Immature natural killer cell (primary cell): ENCODE measurements at regions not wholly inside any gene's neighbourhood (a gene's known extent, or its start where the extent isn't known, plus 50 kb on each side); places are given as distances from the start of the nearest gene placed in this dataset.
A peak's percentile ranks its signal among the peaks of the same experiment; 100 is the strongest.

Source experiments
- DNase-seq, 3 donors: peaks; one replicate each; pipeline ENCODE4 v3.0.0; 2022; ENCODE audit warnings: mixed read lengths in 1 of 3
- H3K27ac Mint-ChIP-seq, 6 donors: one replicate each; pipeline ENCODE4 v1.8.0; 2020; ENCODE audit warnings: mixed read lengths in 6 of 6, mild to moderate bottlenecking in 5 of 6, inconsistent platforms in 4 of 6, moderate library complexity in 3 of 6
- H3K27me3 Mint-ChIP-seq, 3 donors: one replicate each; pipeline ENCODE4 v1.8.0; 2020 to 2021; ENCODE audit warnings: low read depth in 3 of 3, mild to moderate bottlenecking in 3 of 3, mixed read lengths in 3 of 3, moderate library complexity in 3 of 3, inconsistent platforms in 1 of 3
- H3K36me3 Mint-ChIP-seq, 3 donors: one replicate each; pipeline ENCODE4 v1.8.0; 2020; ENCODE audit warnings: mixed read lengths in 3 of 3, inconsistent platforms in 2 of 3, mild to moderate bottlenecking in 2 of 3
- H3K4me1 Mint-ChIP-seq, 2 donors: one replicate each; pipeline ENCODE4 v1.8.0; 2020; ENCODE audit warnings: inconsistent platforms in 2 of 2, mild to moderate bottlenecking in 2 of 2, mixed read lengths in 2 of 2, moderate library complexity in 1 of 2
- H3K4me3 Mint-ChIP-seq, 5 donors: one replicate each; pipeline ENCODE4 v1.8.0; 2020; ENCODE audit warnings: mild to moderate bottlenecking in 5 of 5, mixed read lengths in 5 of 5, inconsistent platforms in 3 of 5, moderate library complexity in 3 of 5
- H3K9me3 Mint-ChIP-seq, 6 donors: one replicate each; pipeline ENCODE4 v1.8.0; 2020; ENCODE audit warnings: mild to moderate bottlenecking in 6 of 6, mixed read lengths in 6 of 6, inconsistent platforms in 4 of 6, moderate library complexity in 3 of 6

- DNase-seq: no peak
- no peaks in the 10 kb centered on the region for H3K9me3 Mint-ChIP-seq
- H3K36me3 Mint-ChIP-seq: no peaks in the 10 kb centered on the region
- H3K27me3 Mint-ChIP-seq: peaks cover 0 to 2% (median 0%) of the 10 kb centered on the region in 3 donors
- H3K27ac Mint-ChIP-seq: peak overlapping the region in 3 of 6 donors; percentile 23 to 27 (median 24)
- no peaks in the 10 kb centered on the region for H3K4me1 Mint-ChIP-seq
- H3K4me3 Mint-ChIP-seq: no peak overlapping the region
Measured at GRCh38 chr11:128389461-128389976, 197.8 kb downstream of the ETS1 start.

GRCh38 chr11:128388206-128388815 lies 199.0 kb downstream of the ETS1 start:
- Mint-ChIP-seq H3K9me3 (no peaks in the 10 kb centered on the region), H3K4me3 (no peak overlapping the region), H3K4me1 (no peaks in the 10 kb centered on the region), H3K27me3 (peaks cover 0 to 2% (median 0%) of the 10 kb centered on the region in 3 donors), H3K27ac (no peak overlapping the region), H3K36me3 (no peaks in the 10 kb centered on the region)
- DNase-seq: no peak

GRCh38 chr11:128379587-128380580 lies 207.5 kb downstream of the ETS1 start:
- peaks cover 5 to 25% of the 10 kb centered on the region in 2 donors for H3K4me1 Mint-ChIP-seq
- H3K27ac Mint-ChIP-seq: peak overlapping the region in 3 of 6 donors; percentile 8 to 57 (median 51)
- H3K36me3 Mint-ChIP-seq: peaks cover 0 to 4% (median 3%) of the 10 kb centered on the region in 3 donors
- no peak for DNase-seq
- H3K4me3 Mint-ChIP-seq: no peak overlapping the region
- H3K9me3 Mint-ChIP-seq: peaks cover 0 to 10% (median under 1%) of the 10 kb centered on the region in 6 donors
- peaks cover 0 to 3% (median 0%) of the 10 kb centered on the region in 3 donors for H3K27me3 Mint-ChIP-seq

GRCh38 chr11:128375961-128376360 lies 211.4 kb downstream of the ETS1 start:
- Mint-ChIP-seq H3K27me3 (peaks cover 0 to 4% (median 3%) of the 10 kb centered on the region in 3 donors), H3K27ac (peak overlapping the region in 1 of 6 donors; percentile 42), H3K4me3 (no peak overlapping the region), H3K4me1 (peaks cover 5 to 25% of the 10 kb centered on the region in 2 donors), H3K36me3 (peaks cover 0 to 4% (median 0%) of the 10 kb centered on the region in 3 donors), H3K9me3 (peaks cover 0 to 2% (median 0%) of the 10 kb centered on the region in 6 donors)
- no peak for DNase-seq

GRCh38 chr11:128374026-128374425 lies 213.3 kb downstream of the ETS1 start:
- Mint-ChIP-seq H3K27ac (no peak overlapping the region), H3K27me3 (peaks cover 0 to 8% (median 3%) of the 10 kb centered on the region in 3 donors), H3K4me3 (no peak overlapping the region), H3K36me3 (peaks cover 0 to 4% (median 0%) of the 10 kb centered on the region in 3 donors), H3K4me1 (peaks cover 0 to 13% of the 10 kb centered on the region in 2 donors), H3K9me3 (no peaks in the 10 kb centered on the region)
- no peak for DNase-seq

GRCh38 chr11:128372977-128373376 lies 214.4 kb downstream of the ETS1 start:
- H3K27ac Mint-ChIP-seq: no peak overlapping the region
- peaks cover 0 to 8% of the 10 kb centered on the region in 2 donors for H3K4me1 Mint-ChIP-seq
- no peak for DNase-seq
- H3K9me3 Mint-ChIP-seq: no peaks in the 10 kb centered on the region
- H3K36me3 Mint-ChIP-seq: peaks cover 0 to 4% (median 0%) of the 10 kb centered on the region in 3 donors
- H3K27me3 Mint-ChIP-seq: peaks cover 0 to 8% (median 3%) of the 10 kb centered on the region in 3 donors
- no peak overlapping the region for H3K4me3 Mint-ChIP-seq

GRCh38 chr11:128367573-128367972 lies 219.8 kb downstream of the ETS1 start:
- Mint-ChIP-seq H3K27me3 (peaks cover 0 to 4% (median 4%) of the 10 kb centered on the region in 3 donors), H3K27ac (peak overlapping the region in 2 of 6 donors; percentile 58 to 71), H3K9me3 (peaks cover 0 to under 1% (median 0%) of the 10 kb centered on the region in 6 donors), H3K4me3 (peak overlapping the region in 1 of 5 donors; percentile 68), H3K36me3 (no peaks in the 10 kb centered on the region), H3K4me1 (no peaks in the 10 kb centered on the region)
- DNase-seq: peak in 1 of 3 donors; percentile 44

GRCh38 chr11:128365044-128365443 lies 222.3 kb downstream of the ETS1 start:
- Mint-ChIP-seq H3K4me1 (peaks cover 5 to 8% of the 10 kb centered on the region in 2 donors), H3K9me3 (peaks cover 0 to 1% (median 0%) of the 10 kb centered on the region in 6 donors), H3K27me3 (peaks cover 0 to 4% (median 4%) of the 10 kb centered on the region in 3 donors), H3K36me3 (no peaks in the 10 kb centered on the region), H3K4me3 (no peak overlapping the region), H3K27ac (no peak overlapping the region)
- peak in 2 of 3 donors; percentile 18 to 22 for DNase-seq

GRCh38 chr11:128361451-128362020 lies 225.8 kb downstream of the ETS1 start:
- peaks cover 5 to 8% of the 10 kb centered on the region in 2 donors for H3K4me1 Mint-ChIP-seq
- H3K36me3 Mint-ChIP-seq: no peaks in the 10 kb centered on the region
- DNase-seq: no peak
- H3K9me3 Mint-ChIP-seq: peaks cover 0 to 1% (median 0%) of the 10 kb centered on the region in 6 donors
- peaks cover 0 to 4% (median 3%) of the 10 kb centered on the region in 3 donors for H3K27me3 Mint-ChIP-seq
- H3K27ac Mint-ChIP-seq: peak overlapping the region in 2 of 6 donors; percentile 30 to 42
- no peak overlapping the region for H3K4me3 Mint-ChIP-seq

GRCh38 chr11:128359515-128359914 lies 227.8 kb downstream of the ETS1 start:
- Mint-ChIP-seq H3K4me1 (peaks cover 5 to 8% of the 10 kb centered on the region in 2 donors), H3K9me3 (peaks cover 0 to 1% (median 0%) of the 10 kb centered on the region in 6 donors), H3K27me3 (peaks cover 0 to 3% (median 0%) of the 10 kb centered on the region in 3 donors), H3K27ac (no peak overlapping the region), H3K4me3 (no peak overlapping the region), H3K36me3 (no peaks in the 10 kb centered on the region)
- no peak for DNase-seq

GRCh38 chr11:128357073-128357472 lies 230.3 kb downstream of the ETS1 start:
- peak overlapping the region in 1 of 6 donors; percentile 30 for H3K27ac Mint-ChIP-seq

GRCh38 chr11:128355558-128355957 lies 231.8 kb downstream of the ETS1 start:
- Mint-ChIP-seq H3K4me3 (no peak overlapping the region), H3K4me1 (peaks cover 6 to 9% of the 10 kb centered on the region in 2 donors), H3K27ac (no peak overlapping the region), H3K27me3 (peaks cover 2 to 5% (median 4%) of the 10 kb centered on the region in 3 donors), H3K9me3 (peaks cover 0 to 1% (median 0%) of the 10 kb centered on the region in 6 donors), H3K36me3 (no peaks in the 10 kb centered on the region)
- no peak for DNase-seq

More at GRCh38 chr11:128357073-128357472, 230.3 kb downstream of the ETS1 start:
- no peak overlapping the region for H3K4me3 Mint-ChIP-seq
- H3K36me3 Mint-ChIP-seq: no peaks in the 10 kb centered on the region
- peaks cover 0 to 1% (median 0%) of the 10 kb centered on the region in 6 donors for H3K9me3 Mint-ChIP-seq
- DNase-seq: no peak
- peaks cover 2 to 4% (median 3%) of the 10 kb centered on the region in 3 donors for H3K27me3 Mint-ChIP-seq
- H3K4me1 Mint-ChIP-seq: peaks cover 10 to 12% of the 10 kb centered on the region in 2 donors

- H3K27ac Mint-ChIP-seq: no peak overlapping the region
- H3K27me3 Mint-ChIP-seq: peaks cover 2 to 6% (median 4%) of the 10 kb centered on the region in 3 donors
- H3K4me3 Mint-ChIP-seq: no peak overlapping the region
- H3K4me1 Mint-ChIP-seq: peaks cover 15 to 20% of the 10 kb centered on the region in 2 donors
- H3K9me3 Mint-ChIP-seq: peaks cover 0 to 1% (median 0%) of the 10 kb centered on the region in 6 donors
- no peaks in the 10 kb centered on the region for H3K36me3 Mint-ChIP-seq
- DNase-seq: no peak
Measured at GRCh38 chr11:128354476-128354875, 232.9 kb downstream of the ETS1 start.
